Stimulated activated CD8-positive, alpha-beta memory T cell treated with anti-CD3 and anti-CD28 coated beads, Interleukin-7, amount 100 ng/mL, for 1 hour (primary cell): ENCODE measurements at regions not wholly inside any gene's neighbourhood (a gene's known extent, or its start where the extent isn't known, plus 50 kb on each side); places are given as distances from the start of the nearest gene placed in this dataset.

Source experiments
- DNase-seq, 2 donors: peaks; one replicate each; pipeline ENCODE4 v3.0.0-alpha.2; 2020; ENCODE audit warnings: low read depth in 2 of 2

- DNase-seq: no peak
These were observed 284.2 kb upstream of the TANK start for GRCh38 chr2:160876029-160876428.

DNA sequence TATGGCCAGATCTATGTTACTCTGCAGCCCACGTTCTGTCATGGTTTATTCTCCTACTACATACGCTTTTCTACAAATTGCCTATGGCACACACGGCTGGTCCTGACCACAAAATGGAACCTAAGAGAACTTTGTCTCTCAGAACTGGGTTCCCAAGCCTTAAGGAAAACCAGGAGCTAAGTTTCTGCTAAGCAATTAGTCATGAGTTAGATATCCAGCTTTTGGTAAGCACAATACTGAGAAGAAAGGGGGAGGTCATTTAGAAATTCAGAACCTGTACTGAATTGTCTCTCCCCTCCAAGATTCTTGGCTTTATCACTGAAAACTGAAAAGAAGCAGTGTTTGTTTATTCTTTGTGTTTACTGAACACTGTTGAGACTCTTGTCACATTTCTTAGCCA, 283.5 kb upstream of the TANK start:
- no peak for DNase-seq

DNA sequence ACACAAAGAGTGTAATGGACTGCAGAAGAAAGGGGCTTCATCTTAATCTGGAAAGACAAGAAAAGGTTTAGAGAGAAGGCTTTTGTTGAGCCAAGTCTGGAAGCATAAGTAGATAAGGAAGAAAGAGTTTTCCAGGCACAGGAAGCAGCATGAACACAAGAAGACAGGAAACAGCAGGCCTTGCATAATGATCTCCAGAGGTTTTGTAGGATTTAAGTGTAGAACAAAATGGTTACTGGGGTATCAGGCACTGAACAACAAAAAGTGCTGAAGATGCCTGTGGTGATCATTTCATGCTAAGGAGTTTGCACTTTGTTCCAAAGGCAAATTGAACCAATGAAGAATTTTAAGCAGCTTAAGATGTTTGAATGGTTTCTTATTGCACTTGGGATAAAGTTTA, 281.6 kb upstream of the TANK start:
- DNase-seq: no peak

DNA sequence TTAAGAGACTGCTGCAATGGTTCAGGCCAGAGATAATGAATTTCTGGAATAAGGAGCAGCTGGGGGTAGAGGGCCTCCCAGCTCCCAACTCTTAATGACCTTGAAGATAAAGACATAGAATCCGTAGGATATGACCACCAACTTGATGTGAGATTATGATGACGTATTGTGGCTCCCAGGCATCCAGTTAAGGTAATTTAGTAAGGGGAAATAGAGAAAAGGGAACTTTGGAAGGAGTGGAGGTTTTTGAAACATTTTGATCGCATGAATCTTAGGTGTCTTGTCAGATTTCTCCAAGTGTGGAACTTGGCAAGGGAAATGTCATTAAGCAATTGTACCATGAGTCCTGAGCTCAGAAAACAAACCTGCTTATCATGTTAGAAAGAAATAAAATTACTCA, 277.3 kb upstream of the TANK start:
- no peak for DNase-seq

DNA sequence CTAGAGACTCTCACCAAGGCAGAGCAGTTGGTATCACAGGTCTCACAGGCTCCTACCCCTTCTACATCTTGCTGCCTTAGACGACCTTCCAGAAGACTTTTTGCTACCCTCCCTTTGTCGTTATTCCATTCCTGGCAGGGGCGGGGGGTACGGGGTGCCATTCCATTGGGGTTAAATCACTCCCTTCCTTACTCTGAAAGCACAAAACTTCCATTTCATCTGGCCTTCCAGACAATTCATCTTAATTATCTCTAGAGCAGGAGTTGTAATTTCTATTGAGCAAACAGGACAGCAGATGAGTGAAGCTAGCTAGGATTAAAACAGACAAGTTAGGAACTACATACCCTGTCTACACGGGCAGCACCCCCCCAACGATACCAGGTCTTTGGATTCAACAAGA, 276.2 kb upstream of the TANK start:
- DNase-seq: no peak

DNA sequence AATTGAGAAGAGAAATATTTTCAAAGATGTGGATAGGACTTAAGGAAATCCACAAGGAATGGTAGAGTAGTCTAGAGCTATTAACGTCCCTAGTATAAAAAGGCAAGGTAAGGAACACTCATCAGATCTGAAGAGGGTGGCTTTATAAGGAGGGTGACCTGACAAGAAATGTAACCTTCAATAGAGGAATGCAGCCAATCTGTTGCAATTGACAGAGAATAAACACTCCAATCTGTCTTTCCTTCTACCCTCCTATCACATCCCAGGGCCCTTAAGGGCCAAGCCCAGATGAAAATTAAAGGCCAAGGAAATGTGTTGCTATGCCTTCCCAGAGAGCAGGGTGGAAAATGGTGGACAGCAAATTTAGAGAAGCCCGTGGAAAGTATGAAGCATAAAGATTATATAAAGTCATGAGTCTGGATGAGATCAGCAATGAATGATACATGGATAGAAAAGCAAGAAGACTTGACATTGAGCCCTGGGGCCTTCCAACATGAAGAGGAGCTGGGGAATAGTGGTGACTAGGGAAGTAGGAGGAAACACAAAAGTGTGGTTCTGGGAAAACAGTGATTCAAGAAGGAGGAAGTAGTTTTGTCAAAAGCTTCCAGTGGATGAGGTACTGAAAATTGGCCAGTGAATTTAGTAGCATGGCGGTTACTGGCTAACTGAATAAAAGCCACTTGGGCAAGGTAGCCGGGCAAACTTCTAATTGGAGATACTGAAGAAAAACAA, 270.6 kb upstream of the TANK start:
- no peak for DNase-seq

DNA sequence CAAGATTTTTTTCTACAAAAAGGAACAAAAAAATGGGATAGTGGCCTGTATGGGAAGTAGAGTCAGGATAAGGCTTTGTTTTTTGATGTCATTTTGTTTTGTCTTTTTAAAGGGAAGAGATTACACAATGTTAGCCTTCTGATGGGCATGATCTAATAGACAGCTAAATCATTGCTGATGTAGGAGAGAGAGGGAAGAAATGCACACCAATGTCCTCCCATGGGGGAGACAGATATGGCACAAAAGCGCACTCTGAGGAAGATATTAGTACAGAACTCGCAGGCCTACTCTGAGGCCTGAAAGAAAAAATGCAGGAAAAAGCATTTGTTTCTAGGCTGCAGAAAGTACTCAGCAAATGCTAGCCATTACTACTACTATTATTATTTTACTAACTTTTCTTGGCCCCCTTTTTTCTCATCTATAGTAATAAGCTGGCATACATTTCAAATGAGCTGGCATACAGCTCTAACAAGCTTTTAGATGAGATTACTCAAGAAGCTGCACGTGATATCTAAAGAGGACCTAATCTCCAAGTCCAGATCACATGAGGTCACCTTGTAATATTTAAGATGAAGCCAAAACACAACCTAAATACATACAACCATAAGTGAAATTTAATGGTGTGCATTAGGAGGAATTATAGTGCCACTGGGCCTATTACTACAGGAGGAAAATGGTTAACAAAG, 269.4 kb upstream of the TANK start:
- no peak for DNase-seq

- no peak for DNase-seq
These were observed 268.9 kb upstream of the TANK start for GRCh38 chr2:160891353-160891740.

DNA sequence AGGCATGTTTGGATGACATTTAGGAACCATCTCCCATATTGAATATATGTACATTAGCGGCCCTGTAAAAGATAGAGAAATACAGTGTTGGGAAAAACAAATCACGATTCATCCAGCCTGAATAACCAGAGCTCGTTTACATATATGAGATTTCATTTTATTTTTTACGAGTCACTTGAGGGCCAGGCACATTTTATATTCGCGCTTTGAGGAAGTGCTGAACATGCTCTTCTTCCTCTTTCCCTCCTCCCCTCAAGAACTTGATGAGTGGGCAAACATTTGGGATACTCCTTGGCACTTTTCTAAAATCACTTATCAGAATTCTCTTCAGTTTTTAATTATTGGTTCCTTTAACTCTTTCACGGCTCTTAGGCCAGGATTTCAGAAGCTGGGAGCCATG, 268.0 kb upstream of the TANK start:
- no peak for DNase-seq

DNA sequence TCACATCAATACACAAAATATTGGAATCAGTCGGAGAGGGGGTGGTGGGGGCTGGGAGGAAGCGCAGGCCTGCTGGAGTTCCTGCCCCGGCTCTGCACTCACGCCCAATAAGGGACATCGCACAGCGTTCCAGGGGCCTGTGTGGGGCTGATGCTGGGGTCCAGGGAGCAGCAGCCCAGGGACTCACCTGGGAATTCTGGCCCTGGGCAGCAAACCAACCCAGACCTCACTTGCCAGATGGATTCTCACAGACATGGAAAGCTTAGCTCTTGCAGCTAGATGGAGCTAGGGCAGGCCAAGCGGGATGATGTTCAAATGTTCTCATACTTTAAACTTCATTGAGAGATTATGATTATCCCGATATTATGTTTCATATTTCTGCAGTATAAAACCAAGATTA, 266.6 kb upstream of the TANK start:
- no peak for DNase-seq

DNA sequence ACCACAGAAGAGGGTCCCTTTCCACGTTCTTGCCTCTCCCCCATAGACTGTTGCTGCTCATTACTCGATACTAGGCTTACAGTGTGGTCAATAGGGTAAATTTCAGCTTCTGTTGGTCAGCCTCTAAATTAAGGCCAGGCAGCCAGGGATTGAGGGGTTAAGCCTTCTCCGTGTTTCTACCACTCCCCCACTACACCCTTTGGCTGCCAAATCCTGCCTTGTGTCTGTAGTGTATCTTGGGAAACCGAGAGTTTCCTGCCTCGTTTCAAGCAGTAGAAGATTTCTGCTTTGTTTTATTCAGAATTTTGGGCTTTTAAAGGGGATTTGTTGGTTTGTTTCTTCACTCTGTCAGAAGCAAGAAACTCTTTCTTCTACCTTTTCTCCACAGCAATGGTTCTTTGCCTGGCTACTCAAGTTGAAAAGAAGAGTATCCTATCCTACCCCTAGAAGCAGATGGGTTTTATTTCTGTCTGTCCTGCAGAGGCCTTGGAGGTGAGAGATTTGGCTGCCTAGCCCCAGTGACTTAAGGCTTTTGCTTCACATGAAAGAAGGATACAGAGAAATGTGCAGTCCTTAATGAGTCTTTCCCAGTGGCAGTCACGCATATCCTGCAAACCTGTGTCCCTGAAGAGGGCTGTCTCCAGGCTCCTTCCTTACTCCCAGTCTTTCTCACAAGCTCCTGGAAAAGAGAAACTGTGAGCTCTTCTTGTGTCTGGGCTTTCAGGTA, 261.5 kb upstream of the TANK start:
- no peak for DNase-seq

- DNase-seq: no peak
These were observed 258.6 kb upstream of the TANK start for GRCh38 chr2:160901613-160902012.

GRCh38 chr2:160905862-160906261, 254.4 kb upstream of the TANK start:
- DNase-seq: no peak

DNA sequence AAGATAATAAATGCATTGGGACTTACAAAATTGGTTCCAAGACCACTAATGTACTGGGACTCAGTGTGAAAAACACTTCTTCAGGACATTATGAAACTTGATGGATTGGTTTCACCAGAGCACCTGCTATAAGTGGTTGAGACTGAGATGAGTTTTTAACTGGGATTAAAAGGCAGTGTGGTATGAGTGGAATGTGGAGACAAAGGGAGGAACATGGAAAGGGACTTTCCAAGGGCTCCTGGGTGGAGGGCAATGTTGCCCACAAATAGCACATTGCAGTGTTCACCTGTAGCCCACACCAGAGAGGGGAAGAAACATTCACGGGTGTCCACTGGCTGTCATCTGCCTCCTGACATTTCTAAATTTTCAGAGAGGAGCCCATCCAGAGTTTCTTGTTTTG, 253.3 kb upstream of the TANK start:
- no peak for DNase-seq

GRCh38 chr2:160907738-160908137, 252.5 kb upstream of the TANK start:
- DNase-seq: no peak

- no peak for DNase-seq
These were observed 252.1 kb upstream of the TANK start for GRCh38 chr2:160908157-160908556.

GRCh38 chr2:160909781-160910242, 250.4 kb upstream of the TANK start:
- DNase-seq: no peak

DNA sequence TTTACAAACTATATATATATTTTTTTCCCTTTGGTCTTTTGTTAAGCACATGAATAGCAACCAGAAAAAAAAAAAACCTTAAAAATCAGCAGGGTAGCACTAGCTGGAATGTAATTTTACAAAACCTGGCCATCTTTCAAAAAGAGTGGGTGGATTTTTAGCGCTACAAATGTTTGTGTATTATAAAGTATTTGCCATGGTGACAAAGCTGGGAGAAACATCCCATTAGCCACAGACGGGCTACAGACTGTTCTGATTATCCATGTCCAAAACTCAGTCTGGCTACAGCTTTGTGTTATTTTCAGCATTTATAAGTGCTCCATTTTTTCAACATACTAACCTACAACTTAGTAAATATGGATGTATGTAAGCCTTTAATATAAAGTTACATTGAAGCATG, 249.5 kb upstream of the TANK start:
- no peak for DNase-seq

DNA sequence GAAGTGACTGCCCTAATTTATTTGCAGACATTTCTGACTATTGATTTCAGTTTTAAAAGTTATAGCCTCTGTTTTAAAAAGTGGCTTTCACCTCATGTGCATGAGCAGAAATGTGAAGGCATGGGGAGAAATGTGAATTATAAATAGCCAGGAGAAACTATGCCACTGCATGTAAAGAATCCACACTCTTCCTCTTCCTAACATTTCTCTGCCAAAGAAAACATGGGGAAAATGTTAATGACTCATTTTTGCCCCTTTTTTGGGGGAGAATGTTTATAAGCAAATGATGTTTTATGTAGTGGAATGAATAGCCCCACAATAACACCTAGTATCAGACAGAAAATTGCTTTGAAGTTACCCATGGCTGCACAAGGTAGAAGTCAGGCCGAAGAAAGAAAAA, 249.0 kb upstream of the TANK start:
- no peak for DNase-seq

GRCh38 chr2:160912276-160912675, 248.0 kb upstream of the TANK start:
- no peak for DNase-seq

GRCh38 chr2:160913323-160913722, 246.9 kb upstream of the TANK start:
- DNase-seq: no peak

GRCh38 chr2:160914217-160914616, 246.0 kb upstream of the TANK start:
- no peak for DNase-seq

- DNase-seq: no peak
These were observed 243.9 kb upstream of the TANK start for GRCh38 chr2:160916300-160916699.
